Liver (tissue), 8 donors: ENCODE measurements at regions not wholly inside any gene's neighbourhood (a gene's known extent, or its start where the extent isn't known, plus 50 kb on each side); places are given as distances from the start of the nearest gene placed in this dataset.

Source experiments
- DNase-seq: peaks from one replicate; pipeline ENCODE4 v3.0.0-alpha.2; 2017; ENCODE audit warnings: low spot score
- H3K27ac ChIP-seq, 2 donors: one replicate each; pipeline ENCODE4 v1.7.0; 2013; ENCODE audit warnings: inconsistent platforms in 2 of 2, low read length in 2 of 2, control low read depth in 1 of 2, low read depth in 1 of 2, mild to moderate bottlenecking in 1 of 2
- H3K27me3 ChIP-seq, 4 donors: one replicate each; pipeline versions ENCODE4 v1.6.1 to v1.7.0; 2013; ENCODE audit warnings: low read length in 3 of 4, inconsistent platforms in 1 of 4, mild to moderate bottlenecking in 1 of 4, moderate library complexity in 1 of 4; ENCODE audit not compliant: control insufficient read depth in 4 of 4, insufficient read depth in 4 of 4
- H3K36me3 ChIP-seq, 4 donors: one replicate each; pipeline versions ENCODE4 v1.6.1 to v1.7.0; 2013; ENCODE audit warnings: low read length in 3 of 4, mild to moderate bottlenecking in 3 of 4, low read depth in 1 of 4, moderate library complexity in 1 of 4; ENCODE audit not compliant: control insufficient read depth in 4 of 4, insufficient read depth in 3 of 4
- H3K4me1 ChIP-seq, 4 donors: one replicate each; pipeline versions ENCODE4 v1.6.1 to v1.7.0; 2013; ENCODE audit warnings: low read length in 3 of 4, mild to moderate bottlenecking in 3 of 4, moderate library complexity in 1 of 4; ENCODE audit not compliant: control insufficient read depth in 4 of 4, insufficient read depth in 4 of 4
- H3K4me3 ChIP-seq, 3 donors: one replicate each; pipeline versions ENCODE4 v1.6.1 to v1.7.0; 2013; ENCODE audit warnings: low read length in 3 of 3, control low read depth in 1 of 3, low read depth in 1 of 3, mild to moderate bottlenecking in 1 of 3
- H3K9ac ChIP-seq, 2 donors: one replicate each; pipeline ENCODE4 v1.7.0; 2013; ENCODE audit warnings: low read length in 2 of 2, mild to moderate bottlenecking in 2 of 2, moderate library complexity in 2 of 2, control low read depth in 1 of 2, low read depth in 1 of 2
- H3K9me3 ChIP-seq, 4 donors: one replicate each; pipeline versions ENCODE4 v1.6.1 to v1.7.0; 2013; ENCODE audit warnings: low read length in 3 of 4; ENCODE audit not compliant: control insufficient read depth in 4 of 4
- ATF3 ChIP-seq: IDR thresholded peaks from 2 replicates; pipeline ENCODE4 v1.6.1; 2016; ENCODE audit warnings: antibody characterized with exemption
- CTCF ChIP-seq: fragments of 150-350 bp; IDR thresholded peaks from 2 replicates; pipeline ENCODE4 v1.5.1; 2017; ENCODE audit warnings: improper control_type of control experiment, low read depth, low read length; ENCODE audit not compliant: missing input control
- EGR1 ChIP-seq, 2 donors: IDR thresholded peaks; 2 replicates each; pipeline ENCODE4 v1.6.1; 2016 to 2018; ENCODE audit warnings: antibody characterized with exemption in 2 of 2, low read depth in 2 of 2
- FOXA1 ChIP-seq: IDR thresholded peaks from 2 replicates; pipeline ENCODE4 v1.6.1; 2016; ENCODE audit warnings: antibody characterized with exemption
- FOXA2 ChIP-seq: IDR thresholded peaks from 2 replicates; pipeline ENCODE4 v1.6.1; 2016; ENCODE audit warnings: antibody characterized with exemption
- GABPA ChIP-seq, 2 donors: IDR thresholded peaks in 1 of 2; conservative IDR thresholded peaks in 1 of 2; 2 replicates each; pipeline ENCODE4 v1.6.1; 2016; ENCODE audit warnings: antibody characterized with exemption in 2 of 2, mild to moderate bottlenecking in 1 of 2, moderate library complexity in 1 of 2
- HNF4G ChIP-seq: IDR thresholded peaks from 2 replicates; pipeline ENCODE4 v1.6.1; 2016; ENCODE audit warnings: antibody characterized with exemption
- JUND ChIP-seq, 2 donors: IDR thresholded peaks; 2 replicates each; pipeline ENCODE4 v1.6.1; 2016; ENCODE audit warnings: antibody characterized with exemption in 2 of 2
- MAX ChIP-seq: IDR thresholded peaks from 2 replicates; pipeline ENCODE4 v1.6.1; 2016; ENCODE audit warnings: antibody characterized with exemption
- NR2F2 ChIP-seq: IDR thresholded peaks from 2 replicates; pipeline ENCODE4 v1.6.1; 2016; ENCODE audit warnings: antibody characterized with exemption
- RAD21 ChIP-seq, 2 donors: IDR thresholded peaks; 2 replicates each; pipeline ENCODE4 v1.6.1; 2016; ENCODE audit warnings: antibody characterized with exemption in 2 of 2, mild to moderate bottlenecking in 2 of 2
- REST ChIP-seq: IDR thresholded peaks from 2 replicates; pipeline ENCODE4 v1.6.1; 2016; ENCODE audit warnings: antibody characterized with exemption, mild to moderate bottlenecking
- RXRA ChIP-seq, 2 donors: IDR thresholded peaks; 2 replicates each; pipeline ENCODE4 v1.6.1; 2017 to 2018; ENCODE audit warnings: antibody characterized with exemption in 2 of 2, mild to moderate bottlenecking in 1 of 2
- SP1 ChIP-seq: IDR thresholded peaks from 2 replicates; pipeline ENCODE4 v1.6.1; 2018; ENCODE audit warnings: antibody characterized with exemption, mild to moderate bottlenecking
- TAF1 ChIP-seq: conservative IDR thresholded peaks from 2 replicates; pipeline ENCODE4 v1.6.1; 2016; ENCODE audit warnings: antibody characterized with exemption, mild to moderate bottlenecking
- YY1 ChIP-seq: IDR thresholded peaks from 2 replicates; pipeline ENCODE4 v1.6.1; 2016; ENCODE audit warnings: antibody characterized with exemption, mild to moderate bottlenecking
- ZBTB33 ChIP-seq: IDR thresholded peaks from 2 replicates; pipeline ENCODE4 v1.6.1; 2016; ENCODE audit warnings: antibody characterized with exemption
- WGBS: extraction: QIAGEN DNeasy Blood & Tissue Kit; methylation state at CpG from one replicate; pipeline ENCODE4 v1.1.7; 2013; 5-methylcytosine and 5-hydroxymethylcytosine counted together
- donor health status: healthy.
- donor health status: healthy.
- donor health status: healthy.
- donor health status: healthy.
- donor health status: healthy.

- DNase-seq = no peak
- H3K9ac ChIP-seq = no peak overlapping the region
- 80% methylated on average over 2 of the region's 2 CpGs for WGBS
Measured at GRCh38 chr15:55094136-55094535, 102.6 kb downstream of the RSL24D1 start.

More at GRCh38 chr15:55094136-55094535, 102.6 kb downstream of the RSL24D1 start:
- TF ChIP-seq SP1 = no peak
- no peak for TF ChIP-seq TAF1
- no peak for TF ChIP-seq RAD21 (IDR thresholded peaks at IDR 0.05)
- TF ChIP-seq CTCF = no peak
- TF ChIP-seq GABPA (IDR thresholded peaks at IDR 0.05 in 1 of 2, conservative IDR thresholded peaks at IDR 0.05 in 1 of 2) = no peak
- no peak for TF ChIP-seq RXRA (IDR thresholded peaks at IDR 0.05)
- TF ChIP-seq REST = no peak
- no peak for TF ChIP-seq YY1
- TF ChIP-seq EGR1 (IDR thresholded peaks at IDR 0.05; ENCODE audit: low read depth in 2 of 2) = no peak
- no peak for TF ChIP-seq MAX
- no peak for TF ChIP-seq ATF3
- TF ChIP-seq NR2F2 = no peak
- no peak for TF ChIP-seq ZBTB33
- no peak for TF ChIP-seq HNF4G
- TF ChIP-seq JUND (IDR thresholded peaks at IDR 0.05) = no peak
- no peak for TF ChIP-seq FOXA2
- no peak for TF ChIP-seq FOXA1
- H3K36me3 ChIP-seq = no peaks in the 10 kb centered on the region
- H3K4me3 ChIP-seq = no peak overlapping the region
- no peaks in the 10 kb centered on the region for H3K27me3 ChIP-seq
- no peaks in the 10 kb centered on the region for H3K9me3 ChIP-seq
- no peaks in the 10 kb centered on the region for H3K4me1 ChIP-seq
- no peak overlapping the region for H3K27ac ChIP-seq
